Stimulated activated naive CD8-positive, alpha-beta T cell treated with anti-CD3 and anti-CD28 coated beads, Interleukin-15, amount 100 ng/mL, for 72 hours (primary cell): ENCODE measurements at regions not wholly inside any gene's neighbourhood (a gene's known extent, or its start where the extent isn't known, plus 50 kb on each side); places are given as distances from the start of the nearest gene placed in this dataset.
A peak's percentile ranks its signal among the peaks of the same experiment; 100 is the strongest.

ENCODE experiments used
- ATAC-seq: fragments of 150-1000 bp; cut with Tn5 transposase; 2 replicates; pipeline ENCODE4 v1.10.0; 2021; ENCODE audit warnings: mild to moderate bottlenecking, moderate library complexity
- DNase-seq, 2 donors: peaks; one replicate each; pipeline ENCODE4 v3.0.0; 2021 to 2022
- H3K27ac Mint-ChIP-seq, 2 donors: one replicate each; pipeline ENCODE4 v1.8.0; 2022; ENCODE audit warnings: mild to moderate bottlenecking in 2 of 2, mixed read lengths in 2 of 2, moderate library complexity in 2 of 2
- H3K27me3 Mint-ChIP-seq: one replicate; pipeline ENCODE4 v1.8.0; 2022; ENCODE audit warnings: mixed read lengths
- H3K4me1 Mint-ChIP-seq: one replicate; pipeline ENCODE4 v1.8.0; 2022; ENCODE audit warnings: mild to moderate bottlenecking, mixed read lengths
- H3K4me3 Mint-ChIP-seq, 2 donors: one replicate each; pipeline ENCODE4 v1.8.0; 2022; ENCODE audit warnings: mild to moderate bottlenecking in 2 of 2, mixed read lengths in 2 of 2, moderate library complexity in 1 of 2
- H3K9me3 Mint-ChIP-seq, 2 donors: one replicate each; pipeline ENCODE4 v1.8.0; 2022; ENCODE audit warnings: mixed read lengths in 2 of 2

DNA sequence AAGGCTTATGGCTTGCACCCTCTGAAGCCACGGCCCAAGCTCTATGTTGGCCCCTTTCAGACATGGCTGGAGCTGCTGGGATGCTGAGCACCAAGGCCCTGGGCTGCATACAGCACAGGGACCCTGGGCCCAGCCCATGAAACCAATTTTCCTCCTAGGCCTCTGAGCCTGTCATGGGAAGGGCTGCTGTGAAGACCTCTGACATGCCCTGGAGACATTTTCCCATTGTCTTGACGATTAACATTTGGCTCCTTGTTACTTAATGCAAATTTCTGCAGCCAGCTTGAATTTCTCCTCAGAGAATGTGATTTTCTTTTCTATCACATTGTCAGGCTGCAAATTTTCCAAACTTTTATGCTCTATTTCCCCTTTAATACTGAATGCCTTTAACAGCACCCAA lies 844.7 kb downstream of the PCDH18 start:
- H3K4me1 Mint-ChIP-seq = no peaks in the 10 kb centered on the region
- ATAC-seq (no peak), DNase-seq (no peak)
- H3K27ac Mint-ChIP-seq = no peak overlapping the region
- no peaks in the 10 kb centered on the region for H3K27me3 Mint-ChIP-seq
- H3K9me3 Mint-ChIP-seq = no peaks in the 10 kb centered on the region
- no peak overlapping the region for H3K4me3 Mint-ChIP-seq

DNA sequence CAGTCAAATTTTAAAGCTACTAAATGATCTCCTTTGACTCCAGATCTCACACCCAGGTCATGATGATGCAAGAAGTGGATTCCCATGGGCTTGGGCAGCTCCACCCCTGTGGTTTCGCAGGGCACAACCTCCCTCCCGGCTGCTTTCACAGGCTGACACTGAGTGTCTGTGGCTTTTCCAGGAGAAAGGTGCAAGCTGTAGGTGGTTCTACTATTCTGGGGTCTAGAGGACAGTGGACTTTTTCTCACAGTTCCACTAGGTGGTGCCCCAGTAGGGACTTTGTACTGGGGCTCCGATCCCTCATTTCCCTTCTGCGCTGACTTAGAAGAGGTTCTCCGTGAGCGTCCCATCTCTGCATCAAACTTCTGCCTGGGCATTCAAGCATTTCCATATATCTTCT lies 845.2 kb downstream of the PCDH18 start:
- ATAC-seq = no peak
- no peaks in the 10 kb centered on the region for H3K4me1 Mint-ChIP-seq
- no peaks in the 10 kb centered on the region for H3K27me3 Mint-ChIP-seq
- H3K27ac Mint-ChIP-seq = no peak overlapping the region
- no peak overlapping the region for H3K4me3 Mint-ChIP-seq
- no peaks in the 10 kb centered on the region for H3K9me3 Mint-ChIP-seq
- no peak for DNase-seq

DNA sequence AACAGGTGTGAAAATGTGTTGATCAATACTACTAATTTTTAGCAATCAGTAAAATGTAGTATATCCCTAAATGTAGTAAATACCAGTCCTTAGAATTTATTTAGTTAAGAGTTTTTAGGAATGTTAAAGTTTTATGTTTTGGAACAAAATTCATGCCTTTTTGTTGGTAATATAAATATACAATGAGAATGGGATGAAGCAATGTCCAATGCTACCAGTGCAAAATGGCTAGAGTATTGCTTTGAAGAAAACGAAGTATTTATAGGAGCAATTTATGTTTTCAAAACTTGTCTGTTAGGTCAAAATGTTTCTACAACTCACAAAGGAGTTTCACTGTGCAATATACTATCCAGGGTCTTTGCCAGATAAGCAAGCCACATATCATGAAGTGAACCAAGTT lies 851.5 kb downstream of the PCDH18 start:
- no peaks in the 10 kb centered on the region for H3K4me1 Mint-ChIP-seq
- no peak overlapping the region for H3K4me3 Mint-ChIP-seq
- H3K9me3 Mint-ChIP-seq = no peaks in the 10 kb centered on the region
- no peak overlapping the region for H3K27ac Mint-ChIP-seq
- ATAC-seq (no peak), DNase-seq (no peak)
- no peaks in the 10 kb centered on the region for H3K27me3 Mint-ChIP-seq

DNA sequence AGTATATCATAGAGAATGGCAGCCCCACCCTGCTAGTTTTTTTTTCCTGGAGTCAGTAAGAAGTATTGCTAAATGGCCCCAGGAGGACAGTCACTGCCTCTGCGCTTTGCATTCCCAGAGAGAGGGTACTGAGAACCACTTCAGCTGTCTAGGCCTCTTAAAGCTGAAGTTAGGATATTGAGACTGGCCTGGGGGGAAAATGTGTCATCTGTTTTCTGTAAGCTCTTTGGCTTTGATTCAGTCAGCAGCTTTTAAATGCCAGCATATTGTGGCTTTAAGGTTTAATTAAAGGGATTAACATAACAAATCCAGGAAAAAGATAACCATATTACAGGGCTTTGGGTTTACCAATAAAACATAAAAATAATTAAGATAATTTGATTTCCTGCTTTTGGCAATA lies 852.0 kb downstream of the PCDH18 start:
- H3K9me3 Mint-ChIP-seq = no peaks in the 10 kb centered on the region
- H3K4me1 Mint-ChIP-seq = no peaks in the 10 kb centered on the region
- H3K27me3 Mint-ChIP-seq = no peaks in the 10 kb centered on the region
- ATAC-seq (no peak), DNase-seq (no peak)
- no peak overlapping the region for H3K4me3 Mint-ChIP-seq
- H3K27ac Mint-ChIP-seq = no peak overlapping the region

DNA sequence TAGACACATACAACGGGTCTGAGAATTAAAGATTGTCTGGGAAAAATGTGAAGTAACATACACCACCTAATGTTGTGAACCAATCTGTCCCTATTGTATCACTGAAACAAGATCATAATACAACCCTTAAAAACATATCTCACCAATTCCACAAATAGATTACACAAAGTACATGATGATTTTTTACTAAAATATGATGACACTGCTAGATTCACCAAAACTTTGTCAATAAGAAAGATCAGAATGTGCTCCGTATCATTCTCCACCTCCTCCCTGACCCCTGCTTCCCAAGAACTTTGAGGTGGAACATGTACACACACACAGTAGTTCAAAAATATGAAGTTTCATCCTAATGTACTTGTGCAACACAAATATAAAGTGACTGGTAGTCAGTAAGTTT lies 862.0 kb downstream of the PCDH18 start:
- Mint-ChIP-seq H3K27ac (no peak overlapping the region), H3K4me1 (no peaks in the 10 kb centered on the region)
- no peak for ATAC-seq

DNA sequence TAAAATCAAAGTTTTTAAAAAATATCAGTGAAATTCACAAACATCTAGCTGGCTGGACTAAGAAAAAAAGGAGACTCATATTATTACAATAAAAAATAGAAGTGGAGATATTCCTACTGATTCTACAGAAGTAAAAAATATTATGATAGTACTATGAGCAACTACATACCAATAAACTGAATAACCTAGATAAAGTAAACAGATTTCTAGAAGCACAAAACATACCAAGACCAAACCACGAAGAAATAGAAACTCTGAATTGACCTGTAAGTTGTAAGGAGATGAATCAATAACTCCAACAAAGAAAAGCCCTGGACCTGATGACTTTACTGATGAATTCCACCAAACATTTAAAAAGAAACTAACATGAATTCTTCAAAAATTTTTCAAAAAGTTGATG lies 867.3 kb downstream of the PCDH18 start:
- Mint-ChIP-seq H3K27ac (peak overlapping the region in 1 of 2 donors; percentile 33), H3K4me3 (no peak overlapping the region), H3K27me3 (no peaks in the 10 kb centered on the region), H3K4me1 (no peaks in the 10 kb centered on the region), H3K9me3 (peaks cover 8 to 12% of the 10 kb centered on the region in 2 donors)
- DNase-seq (no peak), ATAC-seq (no peak)

More for the DNA sequence above, 862.0 kb downstream of the PCDH18 start:
- Mint-ChIP-seq H3K4me3 (no peak overlapping the region), H3K27me3 (no peaks in the 10 kb centered on the region), H3K9me3 (peaks cover 0 to 9% of the 10 kb centered on the region in 2 donors)
- no peak for DNase-seq

DNA sequence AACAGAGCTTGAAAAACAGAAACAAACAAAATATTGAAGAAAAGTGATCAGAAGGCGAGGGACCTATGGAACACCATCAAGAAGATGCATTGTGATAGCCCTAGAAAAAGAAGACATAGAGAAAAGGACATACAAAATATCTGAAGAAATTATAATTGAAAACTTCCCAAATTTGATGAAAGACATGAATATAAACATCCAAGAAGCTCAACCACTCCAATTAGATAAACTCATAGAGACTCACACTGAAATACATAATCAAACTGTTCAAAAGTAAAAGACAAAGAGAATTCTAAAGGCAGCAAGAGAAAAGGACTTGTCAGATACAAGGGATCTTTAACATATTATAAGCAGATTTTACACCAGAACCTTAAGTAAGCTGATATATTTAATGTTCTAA lies 869.8 kb downstream of the PCDH18 start:
- no peaks in the 10 kb centered on the region for H3K4me1 Mint-ChIP-seq
- no peaks in the 10 kb centered on the region for H3K27me3 Mint-ChIP-seq
- peaks cover 8 to 12% of the 10 kb centered on the region in 2 donors for H3K9me3 Mint-ChIP-seq
- H3K4me3 Mint-ChIP-seq = no peak overlapping the region
- ATAC-seq (no peak), DNase-seq (no peak)
- no peak overlapping the region for H3K27ac Mint-ChIP-seq

DNA sequence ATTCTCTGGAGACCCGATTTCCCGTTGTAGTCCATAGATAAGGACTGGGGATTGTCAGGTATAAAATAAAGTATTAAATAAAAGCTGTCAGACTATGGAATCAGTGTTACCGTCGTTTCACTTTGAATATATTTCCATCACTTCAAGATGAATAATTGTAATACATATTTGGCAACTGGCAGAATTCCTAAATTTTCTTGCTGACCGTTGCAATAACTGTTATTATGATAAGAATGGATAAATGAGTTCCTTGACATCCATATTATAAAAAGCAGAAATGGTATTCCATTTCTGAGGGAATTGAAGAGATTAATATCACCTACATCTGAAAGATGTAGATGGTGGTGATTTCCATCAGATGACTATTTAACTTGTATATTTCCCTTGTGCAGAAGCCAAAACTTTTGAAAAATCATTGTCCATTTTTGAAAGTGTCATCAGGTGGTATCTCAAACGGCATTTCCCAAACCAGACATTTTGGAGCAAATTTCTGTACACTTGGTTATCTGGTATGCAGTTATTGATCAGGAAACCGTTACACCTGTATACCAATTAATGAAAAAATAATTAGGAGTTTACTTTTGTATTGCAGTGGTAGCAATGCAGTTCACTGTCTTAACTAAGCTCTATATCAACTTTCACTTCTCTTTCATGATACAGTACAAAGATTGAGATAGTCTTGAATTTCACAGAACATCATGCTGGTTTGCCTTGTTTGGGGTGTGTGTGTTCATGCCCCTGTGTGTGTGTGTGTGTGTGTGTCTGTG lies 878.5 kb downstream of the PCDH18 start:
- Mint-ChIP-seq H3K27ac (no peak overlapping the region), H3K4me1 (no peaks in the 10 kb centered on the region), H3K4me3 (no peak overlapping the region), H3K9me3 (no peaks in the 10 kb centered on the region), H3K27me3 (no peaks in the 10 kb centered on the region)
- DNase-seq = no peak
- no peak for ATAC-seq

DNA sequence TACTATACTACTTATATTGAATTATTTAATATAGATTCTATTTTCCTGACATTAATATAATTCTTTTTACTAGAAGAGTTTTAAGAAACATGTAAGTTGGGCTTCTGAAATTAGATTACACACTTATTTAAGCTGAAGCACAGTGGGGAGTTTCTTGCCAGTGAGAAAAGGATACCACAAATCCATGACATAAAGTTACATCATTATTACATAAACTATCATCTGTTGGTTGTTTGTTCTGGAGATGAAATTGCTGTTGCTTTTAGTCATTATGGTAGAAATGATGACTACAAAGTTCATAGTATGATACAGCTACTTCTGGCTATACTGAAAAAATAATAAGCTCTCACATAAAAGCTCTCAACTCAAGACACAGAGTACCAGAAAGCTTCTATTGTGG lies 880.4 kb downstream of the PCDH18 start:
- ATAC-seq (no peak), DNase-seq (no peak)
- H3K9me3 Mint-ChIP-seq = peaks cover 5 to 7% of the 10 kb centered on the region in 2 donors

DNA sequence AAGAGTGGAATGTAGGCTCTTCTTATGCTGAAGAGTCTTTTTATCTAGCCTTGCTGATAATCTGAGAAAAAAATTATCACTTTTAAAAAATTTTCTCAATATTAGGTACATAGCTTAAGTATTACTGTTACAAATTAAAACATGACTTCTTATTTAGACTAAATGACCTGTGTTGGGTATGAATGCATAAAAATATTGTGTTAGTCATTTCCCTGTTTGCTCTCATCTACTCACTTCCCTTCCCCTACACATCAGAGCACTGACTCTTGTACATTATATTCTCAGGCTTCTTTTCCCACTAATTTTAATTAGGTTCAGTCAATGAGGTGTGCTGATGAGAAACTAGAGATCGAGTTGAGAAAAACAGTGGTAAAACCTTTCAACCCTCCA lies 881.0 kb downstream of the PCDH18 start:
- H3K27ac Mint-ChIP-seq = no peak overlapping the region

More for the DNA sequence above, 880.4 kb downstream of the PCDH18 start:
- no peaks in the 10 kb centered on the region for H3K4me1 Mint-ChIP-seq
- no peak overlapping the region for H3K4me3 Mint-ChIP-seq
- H3K27ac Mint-ChIP-seq = no peak overlapping the region
- no peaks in the 10 kb centered on the region for H3K27me3 Mint-ChIP-seq

DNA sequence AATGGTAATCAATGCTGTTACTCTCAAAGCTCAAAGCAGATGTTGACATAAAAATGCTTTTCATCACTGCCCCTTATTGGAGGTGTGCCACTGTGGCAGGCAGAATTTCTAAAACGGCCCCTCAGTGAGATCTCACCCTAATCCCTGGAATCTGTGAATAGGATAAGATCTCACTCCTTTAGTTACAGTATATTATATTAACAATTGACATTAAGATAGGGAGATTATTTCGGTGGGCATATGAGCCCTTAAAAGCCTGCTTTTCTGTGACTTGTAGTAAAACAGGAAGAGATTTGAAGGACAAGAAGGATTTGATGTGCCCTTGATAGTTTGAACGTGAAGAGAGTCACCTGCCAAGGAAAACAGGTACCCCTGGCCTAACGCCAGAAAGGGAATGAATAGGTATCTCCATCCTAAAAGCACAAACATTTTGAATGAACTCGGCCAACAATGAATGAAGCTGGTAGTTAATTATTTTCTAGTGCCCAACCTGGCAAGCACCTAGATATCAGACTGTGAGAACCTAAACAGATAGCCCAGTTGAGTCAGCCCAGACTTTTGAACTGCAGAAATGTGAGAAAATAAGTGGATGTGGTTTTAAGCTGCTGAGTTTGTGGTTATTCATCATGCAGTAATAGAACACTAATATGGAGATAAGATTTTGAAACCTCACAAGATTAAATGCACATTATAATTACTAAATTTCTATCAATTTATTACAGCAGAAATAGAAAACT lies 881.6 kb downstream of the PCDH18 start:
- ATAC-seq (no peak), DNase-seq (no peak)
- H3K4me3 Mint-ChIP-seq = no peak overlapping the region
- peaks cover 5 to 7% of the 10 kb centered on the region in 2 donors for H3K9me3 Mint-ChIP-seq
- H3K27ac Mint-ChIP-seq = no peak overlapping the region
- H3K27me3 Mint-ChIP-seq = no peaks in the 10 kb centered on the region
- H3K4me1 Mint-ChIP-seq = no peaks in the 10 kb centered on the region

More for the DNA sequence above, 881.0 kb downstream of the PCDH18 start:
- Mint-ChIP-seq H3K4me3 (no peak overlapping the region), H3K27me3 (no peaks in the 10 kb centered on the region), H3K4me1 (no peaks in the 10 kb centered on the region), H3K9me3 (peaks cover 5 to 7% of the 10 kb centered on the region in 2 donors)
- DNase-seq (no peak), ATAC-seq (no peak)

DNA sequence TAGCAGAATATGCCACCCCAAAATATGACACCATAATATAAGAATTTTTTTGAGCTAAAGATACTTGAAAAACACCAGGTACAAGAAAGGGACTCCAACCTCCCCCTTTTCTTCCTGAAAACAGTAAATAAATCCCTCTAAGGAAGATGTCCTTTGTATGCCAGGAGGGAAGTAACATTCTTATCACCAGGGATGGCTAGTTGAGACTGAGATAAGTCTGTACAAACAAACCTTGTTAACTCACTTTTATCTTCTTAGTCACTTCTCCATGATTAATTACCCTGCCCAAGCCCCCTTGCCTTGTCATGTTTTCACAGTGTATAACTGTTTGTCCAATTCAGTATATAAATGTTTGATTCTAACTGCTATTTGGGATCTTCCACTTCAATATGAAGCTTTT lies 888.0 kb downstream of the PCDH18 start:
- ATAC-seq (no peak), DNase-seq (no peak)
- Mint-ChIP-seq H3K4me1 (no peaks in the 10 kb centered on the region), H3K27ac (no peak overlapping the region), H3K9me3 (peaks cover 5 to 7% of the 10 kb centered on the region in 2 donors), H3K4me3 (no peak overlapping the region), H3K27me3 (no peaks in the 10 kb centered on the region)

DNA sequence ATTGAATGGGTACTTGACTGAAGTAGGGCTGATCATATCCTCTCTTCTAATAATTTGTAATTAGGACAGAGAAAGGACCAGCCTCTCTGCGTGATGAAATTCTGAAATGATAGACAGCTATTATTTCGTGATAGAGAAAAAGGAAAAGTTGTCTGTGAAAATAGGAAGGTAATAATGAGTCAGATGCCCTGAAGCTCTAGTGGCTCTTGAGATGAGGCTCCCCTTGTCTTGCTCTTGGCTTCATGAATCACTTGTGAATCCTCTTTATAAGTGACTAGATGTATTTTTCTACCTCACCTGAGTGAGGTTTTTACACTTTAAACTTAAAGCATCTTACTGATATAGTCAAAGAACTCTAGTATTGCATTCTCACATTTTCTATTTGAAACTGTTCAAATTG lies 888.9 kb downstream of the PCDH18 start:
- ATAC-seq (no peak), DNase-seq (no peak)
- Mint-ChIP-seq H3K4me3 (no peak overlapping the region), H3K27ac (no peak overlapping the region), H3K4me1 (no peaks in the 10 kb centered on the region), H3K27me3 (no peaks in the 10 kb centered on the region), H3K9me3 (peaks cover 5 to 14% of the 10 kb centered on the region in 2 donors)

DNA sequence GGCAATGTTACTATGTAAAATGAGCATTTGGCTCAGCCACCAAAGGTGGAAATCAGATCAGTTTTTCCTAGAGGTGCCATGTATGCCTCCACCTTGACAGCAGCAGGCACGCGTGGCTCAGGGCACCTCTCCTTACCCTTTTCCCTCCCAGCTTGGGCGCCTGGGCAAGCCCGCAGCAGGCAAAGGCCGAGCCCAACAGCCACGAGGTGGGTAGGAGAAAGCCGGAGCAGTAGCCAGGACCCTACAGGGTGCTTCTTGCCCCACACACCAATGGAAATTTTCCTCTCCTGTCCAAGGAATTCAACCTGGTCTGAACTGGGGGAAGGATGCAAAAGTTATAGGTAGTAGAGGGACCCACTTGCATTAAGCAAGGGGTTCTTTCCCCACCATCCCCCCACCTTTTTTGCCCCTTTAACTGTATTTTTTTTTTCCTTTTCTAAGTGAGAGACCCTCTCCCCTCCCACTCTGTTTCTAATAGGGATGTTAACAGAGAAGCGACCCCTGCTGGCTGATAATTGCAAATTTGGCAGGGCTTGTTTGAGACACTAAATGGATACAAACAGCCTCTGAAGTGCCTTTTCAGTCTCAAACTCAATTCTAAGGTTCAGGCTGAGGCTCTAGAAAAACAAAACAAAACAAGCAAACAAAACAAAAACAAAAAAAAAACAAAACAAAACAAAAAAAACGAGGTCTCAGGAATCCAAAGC lies 895.1 kb downstream of the PCDH18 start:
- ATAC-seq = no peak
- Mint-ChIP-seq H3K27ac (no peak overlapping the region), H3K4me3 (no peak overlapping the region), H3K9me3 (peaks cover 0 to 14% of the 10 kb centered on the region in 2 donors), H3K4me1 (no peaks in the 10 kb centered on the region), H3K27me3 (no peaks in the 10 kb centered on the region)
- DNase-seq = no peak

DNA sequence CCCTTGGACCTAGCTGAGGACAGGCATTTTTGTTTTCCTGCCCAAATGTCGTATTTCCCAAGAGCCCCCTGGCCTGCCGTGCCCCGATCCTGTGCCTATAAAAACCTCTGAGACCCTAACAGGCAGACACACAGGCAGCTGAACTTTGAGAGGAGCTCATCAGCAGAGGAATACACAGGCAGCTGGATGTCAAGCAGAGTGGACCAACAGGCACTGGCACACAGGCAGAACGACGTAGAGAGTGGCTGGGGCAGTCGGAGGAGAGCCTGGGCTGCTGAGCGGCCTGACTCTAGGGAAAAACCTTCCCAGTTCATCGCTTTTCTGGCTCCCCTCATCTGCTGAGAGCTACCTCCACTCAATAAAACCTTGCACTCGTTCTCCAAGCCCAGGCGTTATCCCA lies 896.1 kb downstream of the PCDH18 start:
- Mint-ChIP-seq H3K4me3 (no peak overlapping the region), H3K27me3 (no peaks in the 10 kb centered on the region), H3K27ac (no peak overlapping the region), H3K9me3 (peaks cover 0 to 14% of the 10 kb centered on the region in 2 donors), H3K4me1 (no peaks in the 10 kb centered on the region)
- no peak for DNase-seq
- no peak for ATAC-seq

DNA sequence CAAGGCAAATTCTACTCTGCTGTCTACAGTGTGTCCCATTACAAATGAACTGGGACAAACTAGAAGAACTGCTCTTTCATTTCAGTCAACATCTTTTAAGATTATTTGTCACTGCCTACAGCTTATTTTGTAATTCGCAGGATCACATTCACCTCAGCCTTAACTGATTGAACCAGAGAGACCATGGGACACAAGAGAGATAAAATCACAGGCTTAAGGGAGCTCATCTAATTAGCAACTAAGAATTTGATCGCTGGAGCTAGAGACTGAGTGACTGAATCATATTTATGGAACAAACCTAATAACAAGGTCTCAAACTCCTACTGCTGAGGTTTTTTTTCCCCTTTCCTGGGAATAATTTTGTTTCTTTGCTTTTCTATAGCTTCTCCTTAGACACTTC lies 898.2 kb downstream of the PCDH18 start:
- no peak for ATAC-seq
- Mint-ChIP-seq H3K9me3 (peaks cover 0 to 14% of the 10 kb centered on the region in 2 donors), H3K4me1 (no peaks in the 10 kb centered on the region)

More for the DNA sequence above, 898.2 kb downstream of the PCDH18 start:
- Mint-ChIP-seq H3K27ac (no peak overlapping the region), H3K27me3 (no peaks in the 10 kb centered on the region), H3K4me3 (no peak overlapping the region)
- DNase-seq = no peak
